Neuronal stem cell (in vitro differentiated cells): ENCODE measurements at regions not wholly inside any gene's neighbourhood (a gene's known extent, or its start where the extent isn't known, plus 50 kb on each side); places are given as distances from the start of the nearest gene placed in this dataset.
A peak's percentile ranks its signal among the peaks of the same experiment; 100 is the strongest.
"Not testable (repeated sequence)": the region's sequence is repeated elsewhere in the genome, so short reads cannot be mapped to it uniquely, and the experiment has no call there.

Experiments
- DNase-seq: peaks from one replicate; pipeline ENCODE4 v3.0.0-alpha.2; 2013; ENCODE audit warnings: low spot score
- H2AFZ ChIP-seq: one replicate; pipeline ENCODE4 v1.6.1; 2013; ENCODE audit warnings: mild to moderate bottlenecking, low read length, inconsistent platforms
- H2AK5ac ChIP-seq: 2 replicates; pipeline ENCODE4 v1.6.1; 2013; ENCODE audit warnings: low read depth, mild to moderate bottlenecking, inconsistent platforms, low read length, moderate library complexity, mixed read lengths
- H2BK120ac ChIP-seq: 2 replicates; pipeline ENCODE4 v1.6.1; 2013; ENCODE audit warnings: low read depth, mild to moderate bottlenecking, inconsistent platforms, low read length, moderate library complexity, mixed read lengths
- H2BK12ac ChIP-seq: one replicate; pipeline ENCODE4 v1.6.1; 2013; ENCODE audit warnings: low read length, inconsistent platforms
- H2BK15ac ChIP-seq: 2 replicates; pipeline ENCODE4 v1.6.1; 2013; ENCODE audit warnings: mild to moderate bottlenecking, low read length, inconsistent platforms, mixed read lengths
- H2BK5ac ChIP-seq: one replicate; pipeline ENCODE4 v1.6.1; 2013; ENCODE audit warnings: inconsistent platforms, mild to moderate bottlenecking, low read length, moderate library complexity
- H3K14ac ChIP-seq: one replicate; pipeline ENCODE4 v1.6.1; 2013; ENCODE audit warnings: low read length, inconsistent platforms
- H3K18ac ChIP-seq: 2 replicates; pipeline ENCODE4 v1.6.1; 2013; ENCODE audit warnings: low read length, inconsistent platforms
- H3K23ac ChIP-seq: 2 replicates; pipeline ENCODE4 v1.6.1; 2013; ENCODE audit warnings: low read depth, mild to moderate bottlenecking, mixed read lengths, low read length, inconsistent platforms; ENCODE audit not compliant: poor library complexity
- H3K27ac ChIP-seq: replicated peaks from 3 replicates; pipeline ENCODE4 v1.5.1; 2013; ENCODE audit warnings: low read length, inconsistent platforms
- H3K27me3 ChIP-seq, 3 experiments: 2 replicates each; pipeline ENCODE4 v1.6.1; 2013; ENCODE audit warnings: low read length in 3 of 3, mild to moderate bottlenecking in 2 of 3, inconsistent platforms in 1 of 3, low read depth in 1 of 3, mixed read lengths in 1 of 3, moderate library complexity in 1 of 3; ENCODE audit not compliant: control insufficient read depth in 3 of 3, insufficient read depth in 3 of 3
- H3K36me3 ChIP-seq, 2 donors: replicated peaks in 1 of 2; 2 replicates each; pipeline ENCODE4 v1.6.1; 2013; ENCODE audit warnings: low read length in 2 of 2; ENCODE audit not compliant: control insufficient read depth in 2 of 2, insufficient read depth in 2 of 2
- H3K4ac ChIP-seq: 2 replicates; pipeline ENCODE4 v1.6.1; 2013; ENCODE audit warnings: inconsistent platforms, mild to moderate bottlenecking, low read length, moderate library complexity
- H3K4me1 ChIP-seq, 2 donors: 1 replicate in 1 of 2; 2 replicates in 1 of 2; pipeline ENCODE4 v1.6.1; 2013; ENCODE audit warnings: low read length in 2 of 2, low read depth in 1 of 2; ENCODE audit not compliant: control insufficient read depth in 2 of 2, insufficient read depth in 1 of 2
- H3K4me2 ChIP-seq: one replicate; pipeline ENCODE4 v1.6.1; 2013; ENCODE audit warnings: mild to moderate bottlenecking, low read length, inconsistent platforms; ENCODE audit not compliant: insufficient read depth, poor library complexity, severe bottlenecking
- H3K4me3 ChIP-seq, 2 donors: 2 replicates each; pipeline ENCODE4 v1.5.1; 2013; ENCODE audit warnings: low read length in 2 of 2, mild to moderate bottlenecking in 2 of 2, inconsistent platforms in 1 of 2, moderate library complexity in 1 of 2
- H3K79me1 ChIP-seq: one replicate; pipeline ENCODE4 v1.6.1; 2013; ENCODE audit warnings: low read depth, mild to moderate bottlenecking, inconsistent platforms, low read length, moderate library complexity
- H3K9ac ChIP-seq: one replicate; pipeline ENCODE4 v1.6.1; 2013; ENCODE audit warnings: mild to moderate bottlenecking, low read depth, low read length, inconsistent platforms; ENCODE audit not compliant: poor library complexity
- H3K9me3 ChIP-seq, 2 donors: replicated peaks in 1 of 2; 2 replicates each; pipeline versions ENCODE3 to v1.6.1; 2013; ENCODE audit warnings: low read length in 2 of 2, mild to moderate bottlenecking in 2 of 2, inconsistent platforms in 1 of 2, low read depth in 1 of 2, mixed read lengths in 1 of 2, moderate library complexity in 1 of 2; ENCODE audit not compliant: control insufficient read depth in 2 of 2, insufficient read depth in 1 of 2
- H4K8ac ChIP-seq: one replicate; pipeline ENCODE4 v1.6.1; 2013; ENCODE audit warnings: low read depth, mild to moderate bottlenecking, inconsistent platforms, low read length, moderate library complexity
- H4K91ac ChIP-seq: one replicate; pipeline ENCODE4 v1.6.1; 2013; ENCODE audit warnings: low read length, low read depth, mild to moderate bottlenecking, inconsistent platforms; ENCODE audit not compliant: poor library complexity
- WGBS, 2 donors: extraction: QIAGEN DNeasy Blood & Tissue Kit; methylation state at CpG; one replicate each; pipeline ENCODE4 v1.1.7; 2013; ENCODE audit warnings: missing lambda C conversion rate in 2 of 2, mixed read lengths in 1 of 2; ENCODE audit not compliant: insufficient read length in 2 of 2, insufficient replicate concordance in 1 of 2; ENCODE audit errors: extremely low coverage in 2 of 2; 5-methylcytosine and 5-hydroxymethylcytosine counted together

DNA sequence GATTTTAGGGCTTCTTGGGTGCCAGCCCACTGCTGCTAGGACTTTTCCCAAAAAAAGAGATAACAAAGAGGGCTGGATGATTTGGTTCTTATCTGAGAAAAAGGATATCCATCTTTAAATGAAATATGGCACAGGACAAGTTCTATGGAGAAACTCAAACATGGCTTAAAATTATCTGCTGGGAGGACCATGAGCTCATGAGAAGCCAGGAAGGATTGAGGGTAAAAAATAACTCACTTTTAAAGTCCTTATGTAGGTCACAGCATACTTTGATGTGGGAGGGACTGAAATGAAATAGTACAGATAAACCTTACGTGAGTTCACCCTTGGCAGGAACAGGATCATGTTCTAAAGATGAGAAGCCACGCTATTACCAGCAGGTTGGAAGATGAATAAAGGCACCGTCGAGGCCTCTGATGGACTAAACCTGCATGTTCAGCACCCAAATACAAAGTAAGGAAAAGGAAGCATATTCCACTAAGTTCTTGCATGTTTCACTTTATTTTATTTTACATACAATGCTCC lies 369.2 kb upstream of the KLF6 start:
- H3K18ac ChIP-seq, result no peak overlapping the region
- H2AK5ac ChIP-seq, result no peak overlapping the region
- no peak overlapping the region for H2BK5ac ChIP-seq
- no peak overlapping the region for H2AFZ ChIP-seq
- no peak overlapping the region for H3K4me2 ChIP-seq
- H2BK12ac ChIP-seq, result no peak overlapping the region
- no peak overlapping the region for H3K4ac ChIP-seq
- H3K27me3 ChIP-seq, result no peaks in the 10 kb centered on the region
- no peak overlapping the region for H4K91ac ChIP-seq
- no peaks in the 10 kb centered on the region for H3K4me1 ChIP-seq
- no peak overlapping the region for H4K8ac ChIP-seq
- H2BK120ac ChIP-seq, result no peak overlapping the region
- no peak overlapping the region for H3K9ac ChIP-seq
- H2BK15ac ChIP-seq, result no peak overlapping the region
- H3K4me3 ChIP-seq, result no peak overlapping the region
- no peak overlapping the region for H3K14ac ChIP-seq
- H3K27ac ChIP-seq, result no peak overlapping the region
- no peaks in the 10 kb centered on the region for H3K9me3 ChIP-seq
- no peak overlapping the region for H3K23ac ChIP-seq
- no peaks in the 10 kb centered on the region for H3K79me1 ChIP-seq
- WGBS, 2 donors, result no CpG with 5 or more reads among the region's 4 CpGs
- no peak for DNase-seq
- no peaks in the 10 kb centered on the region for H3K36me3 ChIP-seq

DNA sequence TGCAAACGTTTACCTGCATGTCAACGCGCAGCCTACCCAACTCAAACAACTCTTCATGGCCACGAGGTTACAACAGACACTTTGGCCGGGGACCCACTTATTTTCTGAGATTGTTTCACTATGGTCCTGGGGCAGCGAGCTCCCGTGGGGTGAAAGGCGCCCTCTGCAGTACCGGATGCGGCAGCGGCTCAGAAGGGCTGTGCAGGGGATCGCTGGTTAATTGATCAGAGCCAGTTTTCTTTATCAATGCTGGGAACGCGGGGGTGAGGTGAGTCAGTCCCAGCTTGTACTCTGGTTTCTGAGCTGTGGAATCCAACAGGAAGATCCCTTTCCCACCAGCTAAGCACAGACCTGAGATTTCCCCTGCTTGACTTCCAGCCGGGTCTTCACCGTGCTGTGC lies 366.5 kb upstream of the KLF6 start:
- Histone ChIP-seq H3K4ac (no peak overlapping the region), H3K9ac (no peak overlapping the region), H3K27me3 (no peaks in the 10 kb centered on the region), H2BK5ac (no peak overlapping the region), H2AK5ac (peak overlapping the region; percentile 74), H3K9me3 (no peaks in the 10 kb centered on the region), H3K4me3 (no peak overlapping the region), H3K18ac (peak overlapping the region; percentile 8), H2BK120ac (no peak overlapping the region), H3K14ac (no peak overlapping the region), H3K4me2 (no peak overlapping the region), H3K36me3 (no peaks in the 10 kb centered on the region), H4K91ac (no peak overlapping the region), H2BK15ac (no peak overlapping the region), H3K27ac (no peak overlapping the region), H3K23ac (no peak overlapping the region), H3K4me1 (no peaks in the 10 kb centered on the region), H4K8ac (no peak overlapping the region), H3K79me1 (no peaks in the 10 kb centered on the region), H2AFZ (no peak overlapping the region), H2BK12ac (no peak overlapping the region)
- DNase-seq, result no peak
- no CpG with 5 or more reads among the region's 16 CpGs for WGBS, 2 donors

DNA sequence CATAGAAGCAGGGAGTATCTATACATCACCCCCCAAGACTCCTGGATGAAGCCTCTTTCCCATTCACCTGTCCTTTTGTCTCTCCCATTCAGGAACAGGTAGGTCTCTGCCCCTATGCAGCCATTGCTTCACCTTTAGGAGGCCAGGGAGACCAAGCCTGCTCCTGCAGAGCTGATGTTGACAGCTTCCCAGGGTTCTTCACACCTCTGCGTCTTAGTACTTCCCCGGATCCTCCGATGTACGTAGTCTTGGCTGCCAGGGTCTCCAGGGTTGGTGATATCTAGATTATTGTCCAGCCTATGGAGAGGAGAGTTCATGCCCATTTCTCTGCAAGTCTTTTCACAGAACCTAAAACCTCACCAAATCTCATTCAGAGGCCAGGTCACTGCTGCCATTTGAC lies 365.7 kb upstream of the KLF6 start:
- Histone ChIP-seq H2BK15ac (no peak overlapping the region), H3K27ac (no peak overlapping the region), H3K4me2 (no peak overlapping the region), H2BK120ac (no peak overlapping the region), H3K27me3 (no peaks in the 10 kb centered on the region), H4K91ac (no peak overlapping the region), H3K4ac (no peak overlapping the region), H3K36me3 (no peaks in the 10 kb centered on the region), H3K14ac (no peak overlapping the region), H3K4me1 (no peaks in the 10 kb centered on the region), H3K9me3 (no peaks in the 10 kb centered on the region), H3K18ac (no peak overlapping the region), H2AK5ac (no peak overlapping the region), H3K9ac (no peak overlapping the region), H2BK12ac (no peak overlapping the region), H4K8ac (no peak overlapping the region), H3K79me1 (no peaks in the 10 kb centered on the region), H3K4me3 (no peak overlapping the region), H3K23ac (no peak overlapping the region), H2BK5ac (no peak overlapping the region), H2AFZ (no peak overlapping the region)
- no CpG with 5 or more reads among the region's 4 CpGs for WGBS, 2 donors
- DNase-seq, result no peak

DNA sequence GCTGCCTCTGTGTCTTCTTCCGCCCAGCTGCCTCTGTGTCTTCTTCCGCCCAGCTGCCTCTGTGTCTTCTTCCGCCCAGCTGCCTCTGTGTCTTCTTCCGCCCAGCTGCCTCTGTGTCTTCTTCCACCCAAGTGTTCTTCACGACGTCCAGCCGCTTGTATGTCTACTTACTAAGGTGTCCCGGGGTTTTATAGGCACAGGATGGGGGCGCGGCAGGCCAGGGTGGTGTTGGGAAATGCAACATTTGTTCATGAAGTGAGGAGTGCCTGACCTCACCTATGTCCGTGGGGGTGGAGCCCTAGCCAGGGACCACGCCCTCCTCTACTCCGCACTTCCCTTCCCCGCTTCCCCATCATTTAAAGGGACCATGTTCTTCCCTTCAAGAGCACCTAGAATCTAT lies 364.5 kb upstream of the KLF6 start:
- not testable (repeated sequence) for H3K4me3 ChIP-seq, DNase-seq
- no CpG with 5 or more reads among the region's 14 CpGs for WGBS, 2 donors

More for the DNA sequence above, 364.5 kb upstream of the KLF6 start:
- not testable (repeated sequence) for H3K4me2 ChIP-seq, H3K23ac ChIP-seq, H2BK15ac ChIP-seq, H2AK5ac ChIP-seq, H2BK12ac ChIP-seq, H3K14ac ChIP-seq, H2BK120ac ChIP-seq, H4K8ac ChIP-seq, H3K9ac ChIP-seq, H4K91ac ChIP-seq, H3K4me1 ChIP-seq, H3K79me1 ChIP-seq, H3K18ac ChIP-seq, H2AFZ ChIP-seq, H3K27ac ChIP-seq, H3K27me3 ChIP-seq, H3K9me3 ChIP-seq, H3K4ac ChIP-seq, H2BK5ac ChIP-seq, H3K36me3 ChIP-seq
